Vagina (tissue), 2 donors: ENCODE measurements at regions not wholly inside any gene's neighbourhood (a gene's known extent, or its start where the extent isn't known, plus 50 kb on each side); places are given as distances from the start of the nearest gene placed in this dataset.

Experiments
- CTCF ChIP-seq, 3 experiments: fragments of 450-650 bp in 2 of 3; fragments of 200-600 bp in 1 of 3; sonication (generic) in 1 of 3; IDR thresholded peaks; one replicate each; pipeline ENCODE4 v1.5.1; 2017 to 2019; ENCODE audit warnings: antibody characterized with exemption in 3 of 3, mild to moderate bottlenecking in 2 of 3, moderate library complexity in 2 of 3
- POLR2AphosphoS5 ChIP-seq, 2 donors: sonication (generic); formaldehyde crosslinking; IDR thresholded peaks; one replicate each; pipeline ENCODE4 v1.9.0; 2017; ENCODE audit warnings: antibody characterized with exemption in 2 of 2, mild to moderate bottlenecking in 2 of 2, low read depth in 1 of 2; ENCODE audit not compliant: insufficient read depth in 1 of 2

- TF ChIP-seq POLR2AphosphoS5 (IDR thresholded peaks at IDR 0.05; ENCODE audit: insufficient read depth in 1 of 2, low read depth in 1 of 2): no peak
- no peak for TF ChIP-seq CTCF (IDR thresholded peaks at IDR 0.05)
Observed at GRCh38 chr2:209029249-209029648, 394.6 kb upstream of the MAP2 start.
